ENCODE measurements at regions not wholly inside any gene's neighbourhood (a gene's known extent, or its start where the extent isn't known, plus 50 kb on each side); places are given as distances from the start of the nearest gene placed in this dataset.

- H2AFZ ChIP-seq (ENCODE audit: low read length): no peak overlapping the region
- no peaks in the 10 kb centered on the region for H3K9me2 ChIP-seq (replicated peaks; ENCODE audit: insufficient read depth, low read length)
- DNase-seq: no peak
- TF ChIP-seq EZH2phosphoT487 (IDR thresholded peaks at IDR 0.05; ENCODE audit: low read length) (no peak), CTCF (IDR thresholded peaks at IDR 0.05; ENCODE audit: low read length) (no peak), EZH2 (optimal IDR thresholded peaks at IDR 0.05; ENCODE audit: low read depth, low read length) (no peak)
- H3K36me3 ChIP-seq (replicated peaks; ENCODE audit: insufficient read depth, low read length): no peaks in the 10 kb centered on the region
- no peak overlapping the region for H3K4me3 ChIP-seq (ENCODE audit: low read length)
- no peaks in the 10 kb centered on the region for H3F3A ChIP-seq (ENCODE audit: insufficient read depth, low read length)
- no peak overlapping the region for H3K4me2 ChIP-seq (ENCODE audit: low read depth, low read length)
- H3K79me2 ChIP-seq (ENCODE audit: low read length): no peaks in the 10 kb centered on the region
- H3K9ac ChIP-seq (ENCODE audit: low read length): no peak overlapping the region
- H4K20me1 ChIP-seq (ENCODE audit: insufficient read depth, low read length): no peaks in the 10 kb centered on the region
- no peaks in the 10 kb centered on the region for H3K9me3 ChIP-seq (replicated peaks; ENCODE audit: insufficient read depth, low read length)
- H3K4me1 ChIP-seq (ENCODE audit: low read length): no peaks in the 10 kb centered on the region
- H3K27me3 ChIP-seq (replicated peaks; ENCODE audit: insufficient read depth, low read length): no peaks in the 10 kb centered on the region
- no peak overlapping the region for H3K27ac ChIP-seq (ENCODE audit: low read length)
Measured at GRCh38 chr10:89869592-89870156, 168.3 kb downstream of the KIF20B start.

DNA sequence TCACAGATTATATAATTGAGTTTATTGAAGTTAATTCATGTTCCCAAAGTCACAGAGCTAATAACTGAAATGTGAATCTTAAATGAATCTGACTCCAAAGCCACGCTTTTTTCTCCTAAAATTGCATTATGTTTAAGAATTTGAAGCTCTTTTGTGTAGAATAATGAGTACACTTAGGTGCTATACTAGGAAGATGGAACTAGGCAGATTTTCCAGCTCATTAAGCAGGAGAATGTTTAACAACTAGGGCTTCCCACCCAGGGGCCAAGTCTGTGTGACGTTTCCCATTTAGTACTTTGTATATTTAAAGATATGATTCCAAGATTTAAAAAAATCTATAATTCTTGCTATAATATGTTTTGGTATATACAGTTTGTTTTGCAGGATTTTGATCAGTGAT, 169.5 kb downstream of the KIF20B start:
- H3K27ac ChIP-seq (ENCODE audit: low read length): no peak overlapping the region
- no peak overlapping the region for H2AFZ ChIP-seq (ENCODE audit: low read length)
- H3K9ac ChIP-seq (ENCODE audit: low read length): no peak overlapping the region
- no peaks in the 10 kb centered on the region for H3K9me2 ChIP-seq (replicated peaks; ENCODE audit: insufficient read depth, low read length)
- no peaks in the 10 kb centered on the region for H4K20me1 ChIP-seq (ENCODE audit: insufficient read depth, low read length)
- H3K9me3 ChIP-seq (replicated peaks; ENCODE audit: insufficient read depth, low read length): no peaks in the 10 kb centered on the region
- no peak for DNase-seq
- no peaks in the 10 kb centered on the region for H3K36me3 ChIP-seq (replicated peaks; ENCODE audit: insufficient read depth, low read length)
- H3K4me1 ChIP-seq (ENCODE audit: low read length): no peaks in the 10 kb centered on the region
- H3K4me3 ChIP-seq (ENCODE audit: low read length): no peak overlapping the region
- no peaks in the 10 kb centered on the region for H3F3A ChIP-seq (ENCODE audit: insufficient read depth, low read length)
- no peaks in the 10 kb centered on the region for H3K79me2 ChIP-seq (ENCODE audit: low read length)
- no peak overlapping the region for H3K4me2 ChIP-seq (ENCODE audit: low read depth, low read length)
- TF ChIP-seq EZH2phosphoT487 (IDR thresholded peaks at IDR 0.05; ENCODE audit: low read length) (no peak), CTCF (IDR thresholded peaks at IDR 0.05; ENCODE audit: low read length) (no peak), EZH2 (optimal IDR thresholded peaks at IDR 0.05; ENCODE audit: low read depth, low read length) (no peak)
- H3K27me3 ChIP-seq (replicated peaks; ENCODE audit: insufficient read depth, low read length): no peaks in the 10 kb centered on the region

- no peaks in the 10 kb centered on the region for H3K9me3 ChIP-seq (replicated peaks; ENCODE audit: insufficient read depth, low read length)
- no peaks in the 10 kb centered on the region for H3K4me1 ChIP-seq (ENCODE audit: low read length)
- no peak for TF ChIP-seq EZH2 (optimal IDR thresholded peaks at IDR 0.05; ENCODE audit: low read depth, low read length)
- TF ChIP-seq EZH2phosphoT487 (IDR thresholded peaks at IDR 0.05; ENCODE audit: low read length): no peak
- no peak for TF ChIP-seq CTCF (IDR thresholded peaks at IDR 0.05; ENCODE audit: low read length)
- H3K9me2 ChIP-seq (replicated peaks; ENCODE audit: insufficient read depth, low read length): no peaks in the 10 kb centered on the region
- DNase-seq: no peak
- H3K4me2 ChIP-seq (ENCODE audit: low read depth, low read length): no peak overlapping the region
- no peak overlapping the region for H3K27ac ChIP-seq (ENCODE audit: low read length)
- no peaks in the 10 kb centered on the region for H3K36me3 ChIP-seq (replicated peaks; ENCODE audit: insufficient read depth, low read length)
- H3K79me2 ChIP-seq (ENCODE audit: low read length): no peaks in the 10 kb centered on the region
- no peaks in the 10 kb centered on the region for H4K20me1 ChIP-seq (ENCODE audit: insufficient read depth, low read length)
- H3K9ac ChIP-seq (ENCODE audit: low read length): no peak overlapping the region
- no peak overlapping the region for H3K4me3 ChIP-seq (ENCODE audit: low read length)
- H3F3A ChIP-seq (ENCODE audit: insufficient read depth, low read length): no peaks in the 10 kb centered on the region
- no peaks in the 10 kb centered on the region for H3K27me3 ChIP-seq (replicated peaks; ENCODE audit: insufficient read depth, low read length)
- H2AFZ ChIP-seq (ENCODE audit: low read length): no peak overlapping the region
Measured at GRCh38 chr10:89873055-89873454, 171.7 kb downstream of the KIF20B start.

Data from MM.1S (cell line).